HG03045 (cell line): ENCODE measurements at regions not wholly inside any gene's neighbourhood (a gene's known extent, or its start where the extent isn't known, plus 50 kb on each side); places are given as distances from the start of the nearest gene placed in this dataset.
"Not testable (repeated sequence)": the region's sequence is repeated elsewhere in the genome, so short reads cannot be mapped to it uniquely, and the experiment has no call there.

ENCODE experiments used
- ATAC-seq: cut with Tn5 transposase; IDR thresholded peaks from one replicate; pipeline ENCODE4 v1.9.1; 2021; ENCODE audit warnings: mild to moderate bottlenecking, moderate library complexity; ENCODE audit not compliant: unreplicated experiment

- no peak for ATAC-seq
Measured at GRCh38 chr21:27036736-27037301, 69.9 kb upstream of the ADAMTS5 start.

- ATAC-seq: no peak
Measured at GRCh38 chr21:27035791-27036190, 68.9 kb upstream of the ADAMTS5 start.

DNA sequence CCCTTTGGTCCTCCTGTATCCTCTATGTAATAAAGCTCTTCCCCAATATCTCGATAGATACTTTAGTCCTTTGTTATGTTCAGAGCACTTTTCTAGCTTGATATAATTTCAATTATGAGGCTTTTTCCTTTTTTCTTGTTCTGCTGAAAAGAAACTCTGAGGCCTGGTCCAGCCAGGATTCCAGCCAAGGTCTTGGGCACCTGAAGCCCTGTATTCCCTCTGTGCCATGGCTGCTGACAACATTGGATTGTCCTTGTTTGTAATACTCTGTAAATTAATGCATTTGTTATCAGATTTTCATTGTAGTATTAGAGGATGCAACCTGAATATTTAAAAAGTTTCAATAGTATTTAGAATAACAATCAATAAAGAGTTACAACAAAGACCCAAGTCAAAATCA, 67.9 kb upstream of the ADAMTS5 start:
- ATAC-seq: no peak

DNA sequence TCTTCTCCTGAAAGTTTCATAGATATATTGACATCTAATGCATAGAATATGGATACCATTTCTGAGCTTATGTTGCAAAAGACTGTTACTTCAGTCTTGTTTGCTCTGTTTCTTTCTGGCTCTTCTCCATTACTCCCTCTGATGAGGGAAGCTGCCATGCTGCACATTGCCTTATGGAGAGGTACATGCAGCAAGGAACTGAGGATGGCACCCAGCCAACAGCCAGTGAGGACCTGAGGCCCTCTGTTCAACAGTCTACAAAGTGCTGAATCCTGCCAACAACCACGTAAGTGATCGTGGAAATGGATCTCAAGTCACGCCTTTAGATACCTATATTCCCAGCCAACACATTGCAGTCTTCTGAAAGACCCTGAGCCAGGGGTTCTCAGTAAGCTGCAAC, 66.6 kb upstream of the ADAMTS5 start:
- ATAC-seq: no peak

- ATAC-seq: no peak
Measured at GRCh38 chr21:27026501-27026900, 59.6 kb upstream of the ADAMTS5 start.

- not testable (repeated sequence) for ATAC-seq
Measured at GRCh38 chr21:27025708-27026107, 58.8 kb upstream of the ADAMTS5 start.

DNA sequence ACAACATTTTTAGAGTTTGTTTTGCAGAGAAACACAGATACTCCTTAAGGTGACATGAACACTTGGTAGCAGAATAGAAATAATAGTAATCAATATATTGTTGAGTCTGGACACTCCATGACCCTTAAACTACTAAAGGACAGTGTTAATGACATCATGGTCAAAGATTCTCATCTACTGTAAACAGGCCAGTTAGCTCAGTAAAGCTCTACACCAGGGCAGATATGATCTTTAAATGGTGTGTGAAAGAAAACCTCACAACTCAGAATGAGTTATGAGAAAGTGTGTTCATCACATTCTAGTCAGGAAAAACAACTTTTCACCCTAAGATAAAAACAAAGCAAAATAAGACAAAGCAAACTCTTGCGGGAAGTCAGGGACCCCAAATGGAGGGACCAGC, 58.1 kb upstream of the ADAMTS5 start:
- ATAC-seq: no peak

GRCh38 chr21:27024301-27024700, 57.4 kb upstream of the ADAMTS5 start:
- no peak for ATAC-seq

- no peak for ATAC-seq
Measured at GRCh38 chr21:27023186-27023585, 56.3 kb upstream of the ADAMTS5 start.

GRCh38 chr21:27021801-27022200, 54.9 kb upstream of the ADAMTS5 start:
- no peak for ATAC-seq

DNA sequence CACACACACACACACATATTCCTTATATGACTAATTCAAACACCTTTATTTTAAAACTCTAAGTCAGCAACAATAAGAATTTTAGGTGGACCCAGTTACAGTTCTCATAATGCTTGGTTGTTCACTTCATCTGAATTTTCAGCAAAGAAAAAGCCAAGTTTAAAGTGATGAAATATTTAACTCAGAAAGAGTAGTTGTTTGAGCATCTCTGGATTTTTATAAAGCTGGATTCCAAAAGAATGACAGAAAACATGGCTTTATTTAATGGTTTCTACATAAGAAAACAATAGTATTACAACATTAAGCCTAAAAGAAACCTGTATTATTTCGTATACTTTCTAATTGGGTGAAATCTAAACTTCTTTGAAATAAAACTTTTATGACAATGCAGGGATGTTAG, 54.2 kb upstream of the ADAMTS5 start:
- ATAC-seq: no peak

GRCh38 chr21:27017246-27017645, 50.4 kb upstream of the ADAMTS5 start:
- no peak for ATAC-seq
